ENCODE measurements at regions not wholly inside any gene's neighbourhood (a gene's known extent, or its start where the extent isn't known, plus 50 kb on each side); places are given as distances from the start of the nearest gene placed in this dataset.

GRCh38 chr14:106842687-106843086, 1316.3 kb downstream of the TMEM121 start:
- intact Hi-C loops (cut with DNase I) = no loop called here

GRCh38 chr14:106843386-106843785, 1317.0 kb downstream of the TMEM121 start:
- DNase-seq = no peak
- H3K4me1 ChIP-seq = peaks cover 51% of the 10 kb centered on the region
- TF ChIP-seq POLR2A (IDR thresholded peaks at IDR 0.05) (no peak), CTCF (IDR thresholded peaks at IDR 0.05) (no peak)
- WGBS, 2 donors = 40 to 43% methylated on average over 6 of the region's 6 CpGs
- H3K9me3 ChIP-seq = no peaks in the 10 kb centered on the region
- H3K27ac ChIP-seq = peak overlapping the region in 3 of 4 donors; percentile 80 to 87 (median 84)
- no peak for ATAC-seq
- no peaks in the 10 kb centered on the region for H3K27me3 ChIP-seq
- H3K4me3 ChIP-seq = no peak overlapping the region
- intact Hi-C loops (cut with DNase I) = no loop called here
- no peaks in the 10 kb centered on the region for H3K36me3 ChIP-seq (replicated peaks in 1 of 2; ENCODE audit: insufficient read depth in 1 of 2, low read depth in 2 of 2)

More at GRCh38 chr14:106842687-106843086, 1316.3 kb downstream of the TMEM121 start:
- Histone ChIP-seq H3K27ac (no peak overlapping the region), H3K36me3 (replicated peaks in 1 of 2; ENCODE audit: insufficient read depth in 1 of 2, low read depth in 2 of 2) (no peaks in the 10 kb centered on the region), H3K4me1 (peaks cover 44% of the 10 kb centered on the region), H3K27me3 (no peaks in the 10 kb centered on the region), H3K4me3 (no peak overlapping the region), H3K9me3 (no peaks in the 10 kb centered on the region)
- TF ChIP-seq POLR2A (IDR thresholded peaks at IDR 0.05) (no peak), CTCF (IDR thresholded peaks at IDR 0.05) (peak in 6 of 7 experiments; percentile 19 to 53 (median 43))
- WGBS, 2 donors = 68 to 73% methylated on average over 6 of the region's 6 CpGs
- peak; percentile 33 to 61 (median 46) for DNase-seq
- no peak for ATAC-seq

GRCh38 chr14:106843951-106844483, 1317.6 kb downstream of the TMEM121 start:
- 23 to 34% methylated on average over 14 of the region's 14 CpGs for WGBS, 2 donors
- Histone ChIP-seq H3K27me3 (no peaks in the 10 kb centered on the region), H3K36me3 (replicated peaks in 1 of 2; ENCODE audit: insufficient read depth in 1 of 2, low read depth in 2 of 2) (no peaks in the 10 kb centered on the region), H3K4me3 (peak overlapping the region in 1 of 2 donors; percentile 0), H3K9me3 (no peaks in the 10 kb centered on the region), H3K27ac (peak overlapping the region; percentile 57 to 87 (median 82)), H3K4me1 (peaks cover 57% of the 10 kb centered on the region)
- TF ChIP-seq POLR2A (IDR thresholded peaks at IDR 0.05) (peak in 1 of 3 donors; percentile 31), CTCF (IDR thresholded peaks at IDR 0.05) (no peak)
- intact Hi-C loops (cut with DNase I) = no loop called here
- DNase-seq (peak; percentile 59 to 79 (median 68)), ATAC-seq (peak; percentile 62)

GRCh38 chr14:106844608-106845285, 1318.4 kb downstream of the TMEM121 start:
- Histone ChIP-seq H3K27ac (peak overlapping the region; percentile 57 to 87 (median 82)), H3K9me3 (no peaks in the 10 kb centered on the region), H3K4me3 (peak overlapping the region in 1 of 2 donors; percentile 0), H3K4me1 (peaks cover 59% of the 10 kb centered on the region), H3K27me3 (no peaks in the 10 kb centered on the region), H3K36me3 (replicated peaks in 1 of 2; ENCODE audit: insufficient read depth in 1 of 2, low read depth in 2 of 2) (no peaks in the 10 kb centered on the region)
- intact Hi-C loops (cut with DNase I) = no loop called here
- WGBS, 2 donors = 39 to 49% methylated on average over 44 to 55 of the region's 56 CpGs
- peak; percentile 55 to 79 (median 66) for DNase-seq
- ATAC-seq = peak; percentile 59
- TF ChIP-seq POLR2A (IDR thresholded peaks at IDR 0.05) = peak; percentile 12 to 76 (median 46)
- TF ChIP-seq CTCF (IDR thresholded peaks at IDR 0.05) = no peak

Data from body of pancreas (tissue), 4 donors.